Gastroesophageal sphincter (tissue), 3 donors: ENCODE measurements at regions not wholly inside any gene's neighbourhood (a gene's known extent, or its start where the extent isn't known, plus 50 kb on each side); places are given as distances from the start of the nearest gene placed in this dataset.

Source experiments
- CTCF ChIP-seq, 4 experiments: fragments of 200-600 bp in 2 of 4; fragments of 450-650 bp in 2 of 4; sonication (generic) in 1 of 4; IDR thresholded peaks; one replicate each; pipeline ENCODE4 v1.5.1; 2017 to 2019; ENCODE audit warnings: antibody characterized with exemption in 4 of 4, mild to moderate bottlenecking in 2 of 4, moderate library complexity in 2 of 4
- POLR2A ChIP-seq, 2 donors: fragments of 450-650 bp; IDR thresholded peaks; one replicate each; pipeline ENCODE4 v1.6.1; 2017; ENCODE audit warnings: antibody characterized with exemption in 2 of 2, mild to moderate bottlenecking in 2 of 2, moderate library complexity in 1 of 2

GRCh38 chr7:145645135-145645515, 471.5 kb upstream of the CNTNAP2 start:
- TF ChIP-seq CTCF (IDR thresholded peaks at IDR 0.05) (no peak), POLR2A (IDR thresholded peaks at IDR 0.05) (no peak)
